ENCODE measurements at regions not wholly inside any gene's neighbourhood (a gene's known extent, or its start where the extent isn't known, plus 50 kb on each side); places are given as distances from the start of the nearest gene placed in this dataset.

DNA sequence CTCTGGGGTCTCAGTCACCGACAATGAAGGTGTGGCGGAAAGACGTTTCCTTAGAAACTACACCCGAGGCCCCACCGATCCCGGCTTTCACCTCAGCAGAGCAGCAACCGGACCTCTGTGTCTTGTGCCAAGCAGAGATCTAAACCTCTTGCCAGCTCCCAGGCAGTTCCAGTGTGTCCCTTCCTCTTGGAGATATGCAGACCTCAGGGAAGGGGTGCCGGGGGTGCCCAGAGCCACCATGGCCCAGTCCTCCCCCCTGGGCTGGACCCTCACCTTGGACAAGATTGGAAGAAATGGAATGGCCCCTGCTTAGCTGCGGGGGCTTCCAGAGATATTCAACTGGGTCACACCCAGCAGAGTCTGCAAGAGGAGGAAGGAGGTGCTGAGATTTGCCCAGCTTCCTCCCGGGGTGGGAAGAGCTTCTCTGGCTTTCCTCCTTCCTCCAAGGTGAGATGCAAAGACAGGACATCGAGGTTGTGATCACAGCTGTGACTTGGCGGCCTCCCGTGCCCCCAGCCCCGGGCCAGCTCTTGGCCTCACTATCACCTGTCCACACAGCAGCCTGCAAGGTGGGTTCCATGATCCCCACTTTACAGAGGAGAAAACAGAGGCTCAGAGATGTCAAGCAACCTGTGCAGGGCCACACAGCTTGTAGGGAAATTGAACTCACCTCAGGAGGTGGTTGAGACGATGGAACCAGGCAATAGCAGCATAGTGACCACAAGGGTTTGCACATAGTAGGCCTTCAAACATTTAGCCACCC, 281.7 kb upstream of the RTL1 start:
- no peak overlapping the region for H3K4me3 Mint-ChIP-seq
- no peak for DNase-seq
- H3K36me3 Mint-ChIP-seq (ENCODE audit: insufficient read depth in 2 of 2), result no peaks in the 10 kb centered on the region
- no peak overlapping the region for H3K27ac Mint-ChIP-seq
- no peak for ATAC-seq (replicated peaks in 1 of 2)
- H3K9me3 Mint-ChIP-seq, result peaks cover 0 to 2% of the 10 kb centered on the region in 2 donors
- peaks cover 4% of the 10 kb centered on the region for H3K27me3 Mint-ChIP-seq (ENCODE audit: low read depth)
- H3K4me1 Mint-ChIP-seq (ENCODE audit: low read depth), result no peaks in the 10 kb centered on the region

- DNase-seq (no peak), ATAC-seq (replicated peaks in 1 of 2) (no peak)
- Mint-ChIP-seq H3K36me3 (ENCODE audit: insufficient read depth in 2 of 2) (no peaks in the 10 kb centered on the region), H3K4me3 (no peak overlapping the region), H3K4me1 (ENCODE audit: low read depth) (no peaks in the 10 kb centered on the region), H3K27me3 (ENCODE audit: low read depth) (peaks cover 4% of the 10 kb centered on the region), H3K9me3 (peaks cover 0 to 2% of the 10 kb centered on the region in 2 donors), H3K27ac (no peak overlapping the region)
Observed at GRCh38 chr14:101185946-101186345, 282.4 kb upstream of the RTL1 start.

DNA sequence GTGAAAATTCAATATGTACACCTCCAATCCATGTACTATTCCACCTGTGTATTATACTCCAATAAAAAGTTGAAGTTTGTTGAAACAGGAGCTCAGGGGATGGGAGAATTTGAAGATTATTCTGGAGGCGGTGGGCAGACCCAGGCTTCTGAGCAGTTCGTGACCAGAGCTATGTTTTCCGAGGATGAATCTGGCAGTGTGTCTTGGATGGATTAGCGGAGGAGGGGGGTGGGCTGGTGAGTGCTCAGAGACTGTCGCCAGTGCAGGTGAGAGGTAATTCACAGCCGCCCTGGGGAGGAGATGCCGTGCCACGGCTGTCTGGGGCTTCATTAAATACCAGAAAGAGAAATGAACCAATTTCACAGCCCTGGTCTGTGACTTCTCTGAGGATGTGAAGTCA, 283.0 kb upstream of the RTL1 start:
- Mint-ChIP-seq H3K4me3 (no peak overlapping the region), H3K36me3 (ENCODE audit: insufficient read depth in 2 of 2) (no peaks in the 10 kb centered on the region), H3K4me1 (ENCODE audit: low read depth) (no peaks in the 10 kb centered on the region), H3K27ac (no peak overlapping the region), H3K9me3 (peaks cover 0 to 2% of the 10 kb centered on the region in 2 donors), H3K27me3 (ENCODE audit: low read depth) (peaks cover 4% of the 10 kb centered on the region)
- no peak for ATAC-seq (replicated peaks in 1 of 2)
- DNase-seq, result no peak

- DNase-seq (no peak), ATAC-seq (replicated peaks in 1 of 2) (no peak)
- no peaks in the 10 kb centered on the region for H3K36me3 Mint-ChIP-seq (ENCODE audit: insufficient read depth in 2 of 2)
Observed at GRCh38 chr14:101186992-101187815, 283.7 kb upstream of the RTL1 start.

DNA sequence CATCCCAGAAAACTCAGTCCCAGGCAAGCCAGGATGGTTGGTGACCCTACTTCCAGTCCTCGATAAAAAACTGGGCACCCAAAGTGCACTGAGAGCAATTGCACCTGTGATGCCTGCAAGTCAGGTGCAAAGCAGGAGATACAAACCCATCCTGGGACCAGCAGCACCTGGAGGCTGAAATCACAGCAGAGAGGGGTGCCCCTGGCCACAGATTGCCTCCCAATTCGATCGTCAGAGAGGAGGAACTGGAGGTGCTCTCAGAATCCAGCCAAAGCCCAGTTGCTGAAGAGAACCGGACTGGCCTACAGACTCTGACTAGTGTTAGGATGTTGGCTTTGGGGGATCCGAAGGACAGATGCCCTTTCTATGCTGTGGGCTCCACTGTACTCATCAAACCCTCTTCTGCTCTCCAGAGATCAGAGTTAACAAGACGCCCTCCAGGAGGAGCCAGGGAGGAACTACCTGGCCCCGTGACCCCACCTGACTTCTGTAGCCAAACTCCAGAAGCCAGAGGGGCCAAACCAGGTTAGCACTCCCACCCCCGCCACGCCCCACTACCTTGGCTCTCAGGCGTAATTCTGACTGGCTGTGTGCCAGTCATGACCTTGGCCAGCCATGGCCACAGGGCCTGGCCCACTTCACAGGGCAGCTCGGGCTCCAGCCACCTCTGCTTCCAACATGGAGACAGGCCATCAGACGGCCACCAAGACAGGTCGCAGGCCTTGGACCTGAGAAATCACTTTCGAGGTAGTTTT, 284.5 kb upstream of the RTL1 start:
- no peak overlapping the region for H3K4me3 Mint-ChIP-seq
- H3K9me3 Mint-ChIP-seq, result peaks cover 0 to 2% of the 10 kb centered on the region in 2 donors
- no peaks in the 10 kb centered on the region for H3K4me1 Mint-ChIP-seq (ENCODE audit: low read depth)
- H3K36me3 Mint-ChIP-seq (ENCODE audit: insufficient read depth in 2 of 2), result no peaks in the 10 kb centered on the region
- no peak overlapping the region for H3K27ac Mint-ChIP-seq
- ATAC-seq (replicated peaks in 1 of 2) (no peak), DNase-seq (no peak)
- peaks cover 4% of the 10 kb centered on the region for H3K27me3 Mint-ChIP-seq (ENCODE audit: low read depth)

More at GRCh38 chr14:101186992-101187815, 283.7 kb upstream of the RTL1 start:
- Mint-ChIP-seq H3K4me1 (ENCODE audit: low read depth) (no peaks in the 10 kb centered on the region), H3K4me3 (no peak overlapping the region), H3K9me3 (peaks cover 0 to 2% of the 10 kb centered on the region in 2 donors), H3K27me3 (ENCODE audit: low read depth) (peaks cover 4% of the 10 kb centered on the region), H3K27ac (no peak overlapping the region)

DNA sequence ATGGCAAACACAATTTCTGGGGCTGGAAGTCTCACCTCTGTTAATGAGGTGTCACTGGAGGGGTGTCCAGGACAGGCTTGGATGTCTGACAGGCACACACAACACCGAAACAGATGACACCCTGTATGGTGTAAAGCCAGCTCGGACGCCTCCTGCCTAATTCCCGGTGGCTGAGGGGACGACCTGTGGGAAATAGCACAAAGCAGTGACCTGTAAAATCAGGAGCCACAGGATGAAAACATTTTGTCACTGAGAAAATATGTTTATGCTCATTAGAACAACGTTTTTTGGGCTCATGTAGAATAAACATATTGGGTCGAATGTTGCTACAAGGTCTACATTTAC, 285.0 kb upstream of the RTL1 start:
- DNase-seq, result no peak
- Mint-ChIP-seq H3K4me1 (ENCODE audit: low read depth) (no peaks in the 10 kb centered on the region), H3K27ac (no peak overlapping the region), H3K27me3 (ENCODE audit: low read depth) (peaks cover 4% of the 10 kb centered on the region), H3K9me3 (peaks cover 0 to 2% of the 10 kb centered on the region in 2 donors), H3K36me3 (ENCODE audit: insufficient read depth in 2 of 2) (no peaks in the 10 kb centered on the region), H3K4me3 (no peak overlapping the region)
- ATAC-seq (replicated peaks in 1 of 2), result no peak

DNA sequence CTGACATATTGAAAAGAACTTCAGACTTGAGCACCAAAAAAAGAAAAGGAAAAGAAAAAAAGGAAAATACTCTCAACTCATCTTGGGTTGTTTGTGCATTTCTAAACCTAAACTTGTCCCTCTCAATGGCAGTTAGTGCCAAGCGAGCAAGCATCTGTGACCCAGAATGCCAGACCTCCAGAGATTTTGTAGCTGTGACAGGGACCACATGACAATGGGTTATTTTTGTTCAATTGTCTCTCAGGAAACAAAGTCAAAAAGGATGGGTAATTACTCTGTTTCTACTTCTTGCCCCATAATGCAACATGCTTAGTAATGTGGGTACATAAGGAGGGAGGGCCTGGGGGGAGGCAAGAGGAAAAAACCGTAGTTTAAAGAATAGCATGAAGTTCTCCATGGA, 285.7 kb upstream of the RTL1 start:
- Mint-ChIP-seq H3K9me3 (peaks cover 0 to 2% of the 10 kb centered on the region in 2 donors), H3K27me3 (ENCODE audit: low read depth) (peaks cover 4% of the 10 kb centered on the region), H3K27ac (no peak overlapping the region), H3K36me3 (ENCODE audit: insufficient read depth in 2 of 2) (no peaks in the 10 kb centered on the region), H3K4me1 (ENCODE audit: low read depth) (no peaks in the 10 kb centered on the region), H3K4me3 (no peak overlapping the region)
- DNase-seq (no peak), ATAC-seq (replicated peaks in 1 of 2) (no peak)

GRCh38 chr14:101189962-101190560, 286.5 kb upstream of the RTL1 start:
- Mint-ChIP-seq H3K36me3 (ENCODE audit: insufficient read depth in 2 of 2) (no peaks in the 10 kb centered on the region), H3K27ac (no peak overlapping the region), H3K4me3 (no peak overlapping the region), H3K27me3 (ENCODE audit: low read depth) (peaks cover 2% of the 10 kb centered on the region), H3K9me3 (peaks cover 0 to 2% of the 10 kb centered on the region in 2 donors), H3K4me1 (ENCODE audit: low read depth) (no peaks in the 10 kb centered on the region)
- ATAC-seq (replicated peaks in 1 of 2) (no peak), DNase-seq (no peak)

DNA sequence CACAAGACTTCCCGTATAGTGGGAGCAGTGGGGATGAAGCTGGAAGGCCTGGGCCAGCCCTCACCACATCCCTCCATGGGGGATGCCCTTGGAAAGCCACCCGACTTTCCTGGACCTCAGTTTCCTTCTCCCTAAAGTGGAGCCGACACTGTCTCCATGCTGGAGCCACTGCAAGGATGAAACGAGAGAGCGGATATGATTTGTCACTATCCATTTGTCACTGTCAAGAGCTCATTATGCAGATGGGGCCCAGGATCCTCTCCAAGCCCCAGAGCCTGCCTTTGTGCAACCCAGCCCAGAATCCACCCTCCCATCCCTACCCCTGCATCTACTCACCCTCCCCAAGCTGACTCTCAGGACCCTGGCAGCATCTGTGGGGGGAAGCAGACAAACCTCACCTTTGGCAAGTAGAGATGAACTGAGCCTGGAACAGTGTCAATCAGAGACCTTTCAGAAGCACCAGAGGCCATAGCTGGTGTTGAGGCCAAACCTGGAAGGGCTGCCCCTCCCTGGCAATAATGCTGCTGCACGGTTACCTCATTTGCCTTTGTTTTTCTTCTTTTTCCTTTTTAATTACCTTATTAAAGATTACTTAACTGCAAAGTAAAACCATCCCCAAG, 287.7 kb upstream of the RTL1 start:
- ATAC-seq (replicated peaks in 1 of 2) (no peak), DNase-seq (no peak)
- H3K9me3 Mint-ChIP-seq, result peaks cover 0 to 2% of the 10 kb centered on the region in 2 donors
- no peak overlapping the region for H3K27ac Mint-ChIP-seq
- no peak overlapping the region for H3K4me3 Mint-ChIP-seq
- H3K27me3 Mint-ChIP-seq (ENCODE audit: low read depth), result no peaks in the 10 kb centered on the region
- no peaks in the 10 kb centered on the region for H3K36me3 Mint-ChIP-seq (ENCODE audit: insufficient read depth in 2 of 2)
- no peaks in the 10 kb centered on the region for H3K4me1 Mint-ChIP-seq (ENCODE audit: low read depth)

DNA sequence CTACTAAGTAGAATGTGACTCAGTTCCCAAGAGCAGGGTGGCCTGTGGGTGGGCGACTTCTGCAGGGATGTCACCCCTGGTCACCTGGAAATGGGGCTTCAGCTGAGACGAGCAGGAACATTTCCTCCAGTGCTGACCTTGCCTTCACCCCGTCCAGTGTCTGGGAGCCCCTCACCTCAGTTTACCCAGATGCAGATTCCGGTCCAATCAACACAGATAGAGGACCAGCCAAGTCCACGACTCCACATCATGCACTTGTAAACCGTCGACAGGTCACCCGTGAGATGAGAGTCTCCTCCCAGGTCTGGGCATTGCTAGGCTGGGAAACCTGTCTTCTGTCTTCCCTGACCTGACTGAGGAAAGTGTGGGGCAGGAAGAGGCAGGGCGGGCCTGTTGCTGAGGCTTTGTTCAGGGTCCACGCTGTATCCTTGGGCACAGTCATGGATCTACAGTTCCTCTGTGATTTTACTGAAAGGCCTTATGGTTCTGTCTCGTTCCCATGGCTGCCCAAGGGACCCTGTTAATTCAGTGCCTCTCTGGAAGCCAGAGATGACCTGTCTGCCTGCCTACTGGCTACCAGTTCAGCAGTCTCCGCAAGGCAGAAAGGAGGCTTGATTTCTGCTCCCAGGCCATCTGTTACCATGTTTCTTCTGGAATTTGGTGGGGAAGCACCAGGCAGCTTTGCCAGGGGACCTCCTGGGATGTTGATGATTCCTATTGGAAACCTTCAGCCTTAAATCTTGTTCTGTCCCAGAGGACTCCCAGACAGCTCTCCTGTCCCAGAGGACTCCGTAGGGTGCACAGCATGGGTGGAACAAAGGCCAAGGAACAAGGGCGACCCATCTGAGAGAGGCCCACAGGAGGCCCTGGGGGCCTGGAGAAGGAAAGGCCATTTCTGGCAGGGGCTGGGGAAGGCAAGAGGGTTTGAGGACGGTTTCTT, 288.5 kb upstream of the RTL1 start:
- no peaks in the 10 kb centered on the region for H3K36me3 Mint-ChIP-seq (ENCODE audit: insufficient read depth in 2 of 2)
- DNase-seq (no peak), ATAC-seq (replicated peaks in 1 of 2) (no peak)
- no peak overlapping the region for H3K27ac Mint-ChIP-seq
- no peak overlapping the region for H3K4me3 Mint-ChIP-seq
- no peaks in the 10 kb centered on the region for H3K4me1 Mint-ChIP-seq (ENCODE audit: low read depth)
- peaks cover 0 to 2% of the 10 kb centered on the region in 2 donors for H3K9me3 Mint-ChIP-seq
- no peaks in the 10 kb centered on the region for H3K27me3 Mint-ChIP-seq (ENCODE audit: low read depth)

GRCh38 chr14:101192661-101193000, 289.1 kb upstream of the RTL1 start:
- ATAC-seq (replicated peaks in 1 of 2) (no peak), DNase-seq (no peak)
- H3K27me3 Mint-ChIP-seq (ENCODE audit: low read depth), result no peaks in the 10 kb centered on the region
- H3K36me3 Mint-ChIP-seq (ENCODE audit: insufficient read depth in 2 of 2), result no peaks in the 10 kb centered on the region
- no peak overlapping the region for H3K4me3 Mint-ChIP-seq
- H3K27ac Mint-ChIP-seq, result no peak overlapping the region
- H3K9me3 Mint-ChIP-seq, result peaks cover 0 to 2% of the 10 kb centered on the region in 2 donors
- no peaks in the 10 kb centered on the region for H3K4me1 Mint-ChIP-seq (ENCODE audit: low read depth)

All from activated T-cell treated with anti-CD3 and anti-CD28 coated beads, Interleukin-2, amount 50 U/mL, for 72 hours (primary cell).